Lower leg skin (tissue), 4 donors: ENCODE measurements at regions not wholly inside any gene's neighbourhood (a gene's known extent, or its start where the extent isn't known, plus 50 kb on each side); places are given as distances from the start of the nearest gene placed in this dataset.

Experiments
- DNase-seq, 2 donors: peaks; one replicate each; pipeline ENCODE4 v3.0.0-alpha.2; 2019; ENCODE audit warnings: low spot score in 2 of 2
- H3K4me3 ChIP-seq: fragments of 200-600 bp; sonication (generic); 2 replicates; pipeline ENCODE4 v1.5.1; 2017; ENCODE audit warnings: mild to moderate bottlenecking, low read depth; ENCODE audit not compliant: poor library complexity, severe bottlenecking
- POLR2A ChIP-seq, 2 donors: fragments of 450-650 bp; IDR thresholded peaks; one replicate each; pipeline ENCODE4 v1.6.1; 2016 to 2017; ENCODE audit warnings: antibody characterized with exemption in 2 of 2, mild to moderate bottlenecking in 1 of 2, moderate library complexity in 1 of 2
- WGBS, 2 donors: methylation state at CpG; one replicate each; pipeline ENCODE4 v1.1.5; 2018; 5-methylcytosine and 5-hydroxymethylcytosine counted together
- intact Hi-C: fragments of 100-400 bp; cut with DNase I; formaldehyde crosslinking; loops from one replicate; pipeline ENCODE4 v1.15.0; 2023; ENCODE audit warnings: low total_unique reads
- TF ChIP-seq, protein P1 (sequence below), 3 donors: fragments of 450-650 bp; IDR thresholded peaks; one replicate each; pipeline ENCODE4 v1.5.1; 2016; ENCODE audit warnings: antibody characterized with exemption in 3 of 3, mild to moderate bottlenecking in 3 of 3, moderate library complexity in 2 of 3

DNA sequence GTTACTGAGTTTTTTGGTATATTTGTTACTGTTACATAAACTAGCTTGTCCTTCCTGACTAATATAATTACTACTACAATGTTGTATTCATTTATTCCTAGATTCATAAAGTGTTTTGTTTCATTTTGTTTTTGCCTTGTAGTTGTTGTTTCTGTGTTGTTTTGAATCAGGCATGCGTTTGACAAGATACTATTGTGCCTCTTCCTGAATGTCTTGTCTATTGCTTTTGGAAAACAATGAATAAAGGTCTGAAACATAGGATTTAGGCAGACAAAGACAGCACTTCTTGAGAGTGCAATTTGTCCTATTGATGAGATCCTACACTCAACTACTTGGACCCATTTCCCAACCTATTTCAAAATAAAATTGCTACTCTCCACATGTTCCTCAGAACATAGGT lies 630.4 kb upstream of the BOD1L1 start:
- DNase-seq, result no peak
- TF ChIP-seq, protein P1, sequence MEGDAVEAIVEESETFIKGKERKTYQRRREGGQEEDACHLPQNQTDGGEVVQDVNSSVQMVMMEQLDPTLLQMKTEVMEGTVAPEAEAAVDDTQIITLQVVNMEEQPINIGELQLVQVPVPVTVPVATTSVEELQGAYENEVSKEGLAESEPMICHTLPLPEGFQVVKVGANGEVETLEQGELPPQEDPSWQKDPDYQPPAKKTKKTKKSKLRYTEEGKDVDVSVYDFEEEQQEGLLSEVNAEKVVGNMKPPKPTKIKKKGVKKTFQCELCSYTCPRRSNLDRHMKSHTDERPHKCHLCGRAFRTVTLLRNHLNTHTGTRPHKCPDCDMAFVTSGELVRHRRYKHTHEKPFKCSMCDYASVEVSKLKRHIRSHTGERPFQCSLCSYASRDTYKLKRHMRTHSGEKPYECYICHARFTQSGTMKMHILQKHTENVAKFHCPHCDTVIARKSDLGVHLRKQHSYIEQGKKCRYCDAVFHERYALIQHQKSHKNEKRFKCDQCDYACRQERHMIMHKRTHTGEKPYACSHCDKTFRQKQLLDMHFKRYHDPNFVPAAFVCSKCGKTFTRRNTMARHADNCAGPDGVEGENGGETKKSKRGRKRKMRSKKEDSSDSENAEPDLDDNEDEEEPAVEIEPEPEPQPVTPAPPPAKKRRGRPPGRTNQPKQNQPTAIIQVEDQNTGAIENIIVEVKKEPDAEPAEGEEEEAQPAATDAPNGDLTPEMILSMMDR (IDR thresholded peaks at IDR 0.05), result no peak
- TF ChIP-seq POLR2A (IDR thresholded peaks at IDR 0.05), result no peak
- intact Hi-C loops, result no loop called here
- WGBS, 2 donors, result 74 to 80% methylated on average over 1 of the region's 1 CpG
- no peak overlapping the region for H3K4me3 ChIP-seq

DNA sequence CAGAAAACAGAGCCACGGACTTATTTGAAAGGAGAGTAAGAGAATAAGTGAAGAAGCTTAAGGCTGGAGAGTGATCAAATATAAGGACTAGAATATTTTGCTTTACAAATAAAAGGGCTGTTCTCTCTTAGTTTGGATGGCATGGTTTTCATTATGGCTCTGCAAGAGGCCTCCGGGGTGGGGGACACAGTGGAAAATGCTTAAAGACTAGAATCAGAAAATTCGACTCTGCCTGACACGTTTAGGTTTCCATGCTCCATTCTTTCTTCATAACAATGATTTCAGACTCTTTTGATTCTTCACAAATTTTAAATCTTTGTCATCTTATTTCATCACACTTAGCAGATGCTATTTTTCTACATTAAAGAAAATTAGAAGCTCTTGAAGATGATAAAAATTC lies 632.4 kb upstream of the BOD1L1 start:
- intact Hi-C loops, result no loop called here
- TF ChIP-seq, protein P1 (IDR thresholded peaks at IDR 0.05), result no peak
- TF ChIP-seq POLR2A (IDR thresholded peaks at IDR 0.05), result no peak
- DNase-seq, result no peak
- 56% methylated on average over 4 of the region's 4 CpGs for WGBS, 2 donors
- H3K4me3 ChIP-seq, result no peak overlapping the region

DNA sequence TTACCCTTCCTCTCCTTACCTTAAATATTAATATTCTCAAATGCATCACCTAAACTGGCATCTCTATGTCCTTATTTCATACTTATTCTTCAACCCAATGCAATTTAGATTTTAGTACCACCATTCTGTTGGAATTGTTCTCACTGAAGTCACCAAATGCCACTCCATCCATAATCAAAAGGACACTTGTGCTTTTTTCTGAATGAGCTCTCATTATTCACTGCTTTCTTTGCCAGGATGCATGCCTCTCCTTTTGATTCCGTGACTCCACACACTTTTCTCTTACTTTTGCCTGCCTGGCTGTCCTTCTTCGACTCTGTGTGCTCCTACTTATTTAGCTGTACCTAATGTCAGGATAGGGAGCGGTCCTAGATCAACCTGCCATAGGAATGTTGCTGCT lies 633.1 kb upstream of the BOD1L1 start:
- 85 to 88% methylated on average over 3 of the region's 3 CpGs for WGBS, 2 donors
- no peak for DNase-seq
- intact Hi-C loops, result no loop called here
- TF ChIP-seq, protein P1 (IDR thresholded peaks at IDR 0.05), result no peak
- no peak for TF ChIP-seq POLR2A (IDR thresholded peaks at IDR 0.05)
- H3K4me3 ChIP-seq, result no peak overlapping the region

DNA sequence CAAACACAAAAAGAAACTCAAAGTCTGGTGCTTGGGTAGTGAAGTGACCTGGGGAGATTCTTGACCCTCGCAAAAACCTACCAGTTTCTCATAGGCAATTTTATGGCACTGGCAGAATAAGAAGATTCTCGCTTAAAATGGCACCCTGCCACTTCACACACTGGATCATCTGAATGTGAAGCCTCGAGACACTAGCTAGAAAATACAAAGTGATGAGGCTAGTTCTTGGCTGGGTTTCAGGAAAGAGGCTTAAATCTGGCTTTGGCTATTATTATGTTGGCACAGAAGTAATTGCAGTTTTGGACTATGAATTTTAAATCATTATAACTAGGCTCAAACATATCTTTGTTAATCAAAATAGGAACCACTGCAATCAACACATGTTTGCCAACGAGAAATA lies 634.7 kb upstream of the BOD1L1 start:
- intact Hi-C loops, result no loop called here
- WGBS, 2 donors, result 56 to 58% methylated on average over 4 of the region's 4 CpGs
- no peak for DNase-seq
- TF ChIP-seq, protein P1 (IDR thresholded peaks at IDR 0.05), result no peak
- TF ChIP-seq POLR2A (IDR thresholded peaks at IDR 0.05), result no peak
- H3K4me3 ChIP-seq, result no peak overlapping the region

DNA sequence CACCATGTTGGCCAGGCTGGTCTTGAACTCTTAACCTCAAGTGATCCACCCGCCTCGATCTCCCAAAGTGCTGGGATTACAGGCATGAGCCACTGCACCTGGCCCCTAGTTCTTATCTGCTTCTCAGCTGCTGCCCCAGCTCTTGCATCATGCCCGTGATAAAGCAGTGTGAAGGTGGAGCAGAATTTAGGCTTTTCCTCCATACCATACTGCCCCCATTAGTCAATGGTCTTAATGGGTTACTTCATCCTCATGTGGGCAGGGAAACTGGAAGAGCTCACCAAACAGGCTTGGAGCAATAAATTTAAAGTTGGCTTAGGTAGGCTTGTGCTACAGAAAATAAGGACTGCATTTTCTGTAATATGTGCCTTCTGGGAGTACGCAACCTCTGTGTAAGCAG lies 636.9 kb upstream of the BOD1L1 start:
- DNase-seq, result no peak
- intact Hi-C loops, result no loop called here
- no peak for TF ChIP-seq POLR2A (IDR thresholded peaks at IDR 0.05)
- TF ChIP-seq, protein P1 (IDR thresholded peaks at IDR 0.05), result no peak
- 75 to 78% methylated on average over 4 of the region's 4 CpGs for WGBS, 2 donors
- no peak overlapping the region for H3K4me3 ChIP-seq

DNA sequence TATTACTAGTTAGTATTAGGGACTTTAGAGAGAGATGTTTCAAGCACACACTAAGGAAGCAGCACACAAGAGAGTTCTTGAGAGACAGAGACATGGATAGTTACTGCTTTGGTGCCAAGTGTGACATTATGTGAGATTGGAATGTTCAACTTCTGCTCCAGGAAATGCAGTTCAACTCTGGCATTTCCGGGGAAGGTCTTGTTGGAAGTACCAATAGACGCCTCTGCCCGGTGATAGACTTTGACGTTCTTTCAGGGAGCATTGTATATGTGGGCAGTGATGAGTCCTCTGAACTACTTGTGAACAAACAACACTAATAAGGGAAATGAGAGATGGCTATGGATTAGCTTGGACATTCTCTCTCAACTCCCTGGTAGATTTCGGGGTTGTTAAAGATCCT lies 638.1 kb upstream of the BOD1L1 start:
- no peak for DNase-seq
- TF ChIP-seq, protein P1 (IDR thresholded peaks at IDR 0.05), result no peak
- no peak for TF ChIP-seq POLR2A (IDR thresholded peaks at IDR 0.05)
- no peak overlapping the region for H3K4me3 ChIP-seq
- 84 to 93% methylated on average over 5 of the region's 5 CpGs for WGBS, 2 donors
- intact Hi-C loops, result no loop called here
